Erythroblast (primary cell): ENCODE measurements at regions not wholly inside any gene's neighbourhood (a gene's known extent, or its start where the extent isn't known, plus 50 kb on each side); places are given as distances from the start of the nearest gene placed in this dataset.

Source experiments
- GATA1 ChIP-seq: IDR thresholded peaks from 2 replicates; pipeline ENCODE4 v1.6.1; 2011; ENCODE audit warnings: low read depth, mild to moderate bottlenecking, control low read depth, low read length, moderate library complexity
- POLR2A ChIP-seq: IDR thresholded peaks from 2 replicates; pipeline ENCODE4 v1.6.1; 2011; ENCODE audit warnings: mild to moderate bottlenecking, low read length

GRCh38 chr10:131649617-131650016 lies 251.2 kb upstream of the PPP2R2D start:
- TF ChIP-seq POLR2A (no peak), GATA1 (no peak)
